GDM1 (cell line): ENCODE measurements at regions not wholly inside any gene's neighbourhood (a gene's known extent, or its start where the extent isn't known, plus 50 kb on each side); places are given as distances from the start of the nearest gene placed in this dataset.

Source experiments
- DNase-seq: peaks from one replicate; lab custom pipeline; 2025; lab: John Stamatoyannopoulos, UW

- no peak for DNase-seq
Measured at GRCh38 chr1:98480271-98480670, 181.2 kb upstream of the SNX7 start.

- no peak for DNase-seq
Measured at GRCh38 chr1:98478121-98478520, 183.4 kb upstream of the SNX7 start.

GRCh38 chr1:98472878-98473277 lies 188.6 kb upstream of the SNX7 start:
- DNase-seq, result no peak

GRCh38 chr1:98471633-98472032 lies 189.9 kb upstream of the SNX7 start:
- DNase-seq, result no peak

- DNase-seq, result no peak
Measured at GRCh38 chr1:98468111-98468717, 193.3 kb upstream of the SNX7 start.

- DNase-seq, result no peak
Measured at GRCh38 chr1:98467586-98467985, 193.9 kb upstream of the SNX7 start.

- no peak for DNase-seq
Measured at GRCh38 chr1:98467122-98467521, 194.4 kb upstream of the SNX7 start.

GRCh38 chr1:98461873-98462385 lies 199.6 kb upstream of the SNX7 start:
- DNase-seq, result no peak

- no peak for DNase-seq
Measured at GRCh38 chr1:98460136-98460535, 201.4 kb upstream of the SNX7 start.

GRCh38 chr1:98459486-98459870 lies 202.0 kb upstream of the SNX7 start:
- DNase-seq, result no peak

- DNase-seq, result no peak
Measured at GRCh38 chr1:98458511-98459485, 202.7 kb upstream of the SNX7 start.

GRCh38 chr1:98457248-98457647 lies 204.3 kb upstream of the SNX7 start:
- DNase-seq, result no peak

GRCh38 chr1:98454666-98455065 lies 206.9 kb upstream of the SNX7 start:
- DNase-seq, result no peak

GRCh38 chr1:98453066-98453465 lies 208.5 kb upstream of the SNX7 start:
- no peak for DNase-seq

GRCh38 chr1:98452162-98452561 lies 209.4 kb upstream of the SNX7 start:
- no peak for DNase-seq

GRCh38 chr1:98441281-98441680 lies 220.2 kb upstream of the SNX7 start:
- no peak for DNase-seq

GRCh38 chr1:98439471-98439870 lies 222.1 kb upstream of the SNX7 start:
- no peak for DNase-seq

- DNase-seq, result no peak
Measured at GRCh38 chr1:98437540-98437939, 224.0 kb upstream of the SNX7 start.

GRCh38 chr1:98437011-98437410 lies 224.5 kb upstream of the SNX7 start:
- no peak for DNase-seq

GRCh38 chr1:98429965-98430443 lies 231.5 kb upstream of the SNX7 start:
- no peak for DNase-seq

GRCh38 chr1:98428864-98429263 lies 232.7 kb upstream of the SNX7 start:
- DNase-seq, result no peak

- no peak for DNase-seq
Measured at GRCh38 chr1:98427664-98428063, 233.9 kb upstream of the SNX7 start.

GRCh38 chr1:98426092-98426491 lies 235.4 kb upstream of the SNX7 start:
- DNase-seq, result no peak
